Esophagus muscularis mucosa (tissue), 4 donors: ENCODE measurements at regions not wholly inside any gene's neighbourhood (a gene's known extent, or its start where the extent isn't known, plus 50 kb on each side); places are given as distances from the start of the nearest gene placed in this dataset.

Source experiments
- CTCF ChIP-seq, 3 experiments: fragments of 200-600 bp in 2 of 3; fragments of 450-650 bp in 1 of 3; sonication (generic) in 2 of 3; IDR thresholded peaks; one replicate each; pipeline ENCODE4 v1.5.1; 2017 to 2019; ENCODE audit warnings: antibody characterized with exemption in 3 of 3, mild to moderate bottlenecking in 2 of 3, moderate library complexity in 1 of 3
- EP300 ChIP-seq: sonication (generic); formaldehyde crosslinking; IDR thresholded peaks from one replicate; pipeline ENCODE4 v1.6.1; 2017; ENCODE audit warnings: antibody characterized with exemption
- POLR2AphosphoS5 ChIP-seq, 2 donors: sonication (generic); formaldehyde crosslinking; IDR thresholded peaks; one replicate each; pipeline ENCODE4 v1.6.1; 2017; ENCODE audit warnings: antibody characterized with exemption in 2 of 2

- TF ChIP-seq CTCF (IDR thresholded peaks at IDR 0.05) (no peak), POLR2AphosphoS5 (IDR thresholded peaks at IDR 0.05) (no peak), EP300 (no peak)
Measured at GRCh38 chr20:22442318-22442717, 142.1 kb downstream of the FOXA2 start.
